PFSK-1 (cell line): ENCODE measurements at regions not wholly inside any gene's neighbourhood (a gene's known extent, or its start where the extent isn't known, plus 50 kb on each side); places are given as distances from the start of the nearest gene placed in this dataset.

Experiments used
- FOXP2 ChIP-seq: optimal IDR thresholded peaks from 2 replicates; pipeline ENCODE3; 2011; ENCODE audit warnings: borderline replicate concordance, control low read depth, inconsistent platforms; ENCODE audit not compliant: insufficient read depth; ENCODE audit errors: extremely low read length, extremely low read depth
- POLR2AphosphoS5 ChIP-seq: IDR thresholded peaks from 2 replicates; pipeline ENCODE4 v1.6.1; 2012; ENCODE audit warnings: low read depth, mild to moderate bottlenecking, control low read depth, low read length, moderate library complexity
- SIN3A ChIP-seq: IDR thresholded peaks from 2 replicates; pipeline ENCODE4 v1.6.1; 2012; ENCODE audit warnings: mild to moderate bottlenecking, low read length, moderate library complexity, borderline replicate concordance; ENCODE audit not compliant: insufficient read depth
- TAF1 ChIP-seq: IDR thresholded peaks from 2 replicates; pipeline ENCODE4 v1.6.1; 2012; ENCODE audit warnings: low read length, control low read depth, borderline replicate concordance; ENCODE audit not compliant: insufficient read depth
- TF ChIP-seq, protein P1 (sequence below), 2 experiments: IDR thresholded peaks; 2 replicates each; pipeline versions ENCODE4 v1.6.1 to v1.8.0; 2011 to 2012; ENCODE audit warnings: low read depth in 2 of 2, low read length in 2 of 2, control low read depth in 1 of 2, inconsistent platforms in 1 of 2, mild to moderate bottlenecking in 1 of 2, moderate library complexity in 1 of 2; ENCODE audit not compliant: insufficient read depth in 1 of 2

DNA sequence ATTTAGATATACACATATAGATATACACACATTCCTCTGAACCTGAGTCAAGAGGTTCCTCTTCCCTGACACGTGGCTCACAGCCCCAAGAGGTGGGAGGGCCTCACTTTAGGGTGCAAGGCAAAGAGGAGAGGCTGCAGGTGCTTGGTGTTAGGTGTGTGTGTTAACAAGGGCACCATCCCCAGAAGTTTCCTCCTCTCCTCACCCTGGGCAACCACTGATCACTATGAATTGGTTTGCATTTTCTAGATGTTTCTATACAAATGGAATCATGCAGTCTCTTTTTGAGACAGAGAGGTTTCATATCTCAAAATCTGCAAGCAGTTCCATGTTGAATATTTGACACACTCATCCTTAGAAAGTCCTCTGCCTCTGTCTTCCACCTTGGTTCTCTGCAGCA lies 120.9 kb upstream of the NECTIN1 start:
- TF ChIP-seq SIN3A (no peak), POLR2AphosphoS5 (no peak), FOXP2 (no peak), TAF1 (no peak)
- TF ChIP-seq, protein P1, sequence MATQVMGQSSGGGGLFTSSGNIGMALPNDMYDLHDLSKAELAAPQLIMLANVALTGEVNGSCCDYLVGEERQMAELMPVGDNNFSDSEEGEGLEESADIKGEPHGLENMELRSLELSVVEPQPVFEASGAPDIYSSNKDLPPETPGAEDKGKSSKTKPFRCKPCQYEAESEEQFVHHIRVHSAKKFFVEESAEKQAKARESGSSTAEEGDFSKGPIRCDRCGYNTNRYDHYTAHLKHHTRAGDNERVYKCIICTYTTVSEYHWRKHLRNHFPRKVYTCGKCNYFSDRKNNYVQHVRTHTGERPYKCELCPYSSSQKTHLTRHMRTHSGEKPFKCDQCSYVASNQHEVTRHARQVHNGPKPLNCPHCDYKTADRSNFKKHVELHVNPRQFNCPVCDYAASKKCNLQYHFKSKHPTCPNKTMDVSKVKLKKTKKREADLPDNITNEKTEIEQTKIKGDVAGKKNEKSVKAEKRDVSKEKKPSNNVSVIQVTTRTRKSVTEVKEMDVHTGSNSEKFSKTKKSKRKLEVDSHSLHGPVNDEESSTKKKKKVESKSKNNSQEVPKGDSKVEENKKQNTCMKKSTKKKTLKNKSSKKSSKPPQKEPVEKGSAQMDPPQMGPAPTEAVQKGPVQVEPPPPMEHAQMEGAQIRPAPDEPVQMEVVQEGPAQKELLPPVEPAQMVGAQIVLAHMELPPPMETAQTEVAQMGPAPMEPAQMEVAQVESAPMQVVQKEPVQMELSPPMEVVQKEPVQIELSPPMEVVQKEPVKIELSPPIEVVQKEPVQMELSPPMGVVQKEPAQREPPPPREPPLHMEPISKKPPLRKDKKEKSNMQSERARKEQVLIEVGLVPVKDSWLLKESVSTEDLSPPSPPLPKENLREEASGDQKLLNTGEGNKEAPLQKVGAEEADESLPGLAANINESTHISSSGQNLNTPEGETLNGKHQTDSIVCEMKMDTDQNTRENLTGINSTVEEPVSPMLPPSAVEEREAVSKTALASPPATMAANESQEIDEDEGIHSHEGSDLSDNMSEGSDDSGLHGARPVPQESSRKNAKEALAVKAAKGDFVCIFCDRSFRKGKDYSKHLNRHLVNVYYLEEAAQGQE (IDR thresholded peaks at IDR 0.05; ENCODE audit: insufficient read depth in 1 of 2, low read depth in 2 of 2, low read length in 2 of 2) = no peak

DNA sequence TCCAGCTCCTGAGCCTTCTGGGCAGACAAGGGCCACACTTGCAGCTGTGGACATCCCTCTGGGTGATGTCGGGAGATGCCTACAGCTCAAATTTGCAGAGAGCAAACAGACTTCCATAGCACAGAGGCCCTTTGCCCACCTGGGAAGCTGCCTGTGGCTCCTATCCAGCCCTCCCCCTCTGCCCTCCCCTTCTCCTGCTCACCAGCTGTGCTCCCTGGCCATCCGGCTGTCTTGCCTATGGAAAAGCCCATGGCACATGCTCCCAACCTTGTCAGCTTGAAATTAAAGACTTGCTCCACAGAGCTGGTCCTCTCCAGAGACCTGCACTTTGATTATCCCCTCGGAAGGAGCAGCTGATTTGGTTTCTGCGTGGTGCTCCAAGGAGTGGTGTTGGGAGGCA lies 118.9 kb upstream of the NECTIN1 start:
- TF ChIP-seq SIN3A (no peak), TAF1 (no peak), FOXP2 (no peak), POLR2AphosphoS5 (no peak)
- TF ChIP-seq, protein P1 (IDR thresholded peaks at IDR 0.05; ENCODE audit: insufficient read depth in 1 of 2, low read depth in 2 of 2, low read length in 2 of 2) = no peak

DNA sequence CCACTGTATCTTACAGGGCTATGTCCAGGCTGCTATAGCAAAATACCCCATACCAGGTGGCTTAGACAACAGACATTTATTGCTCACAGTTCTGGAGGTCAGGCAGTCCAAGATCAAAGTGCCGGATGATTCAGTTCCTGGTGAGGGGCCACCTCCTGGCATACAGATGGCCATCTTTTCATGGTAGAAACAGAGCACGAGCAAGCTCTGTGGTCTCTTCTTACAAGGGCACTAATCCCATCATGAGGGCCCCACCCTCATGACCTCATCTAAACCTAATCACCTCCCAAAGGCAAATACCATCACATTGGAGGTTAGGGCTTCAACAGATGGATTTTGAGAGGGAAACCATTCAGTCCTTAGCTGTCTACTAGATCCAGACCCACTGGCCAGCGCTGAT lies 117.4 kb upstream of the NECTIN1 start:
- TF ChIP-seq, protein P1 (IDR thresholded peaks at IDR 0.05; ENCODE audit: insufficient read depth in 1 of 2, low read depth in 2 of 2, low read length in 2 of 2) = no peak
- TF ChIP-seq SIN3A = no peak
- no peak for TF ChIP-seq POLR2AphosphoS5
- TF ChIP-seq FOXP2 = no peak
- TF ChIP-seq TAF1 = no peak

DNA sequence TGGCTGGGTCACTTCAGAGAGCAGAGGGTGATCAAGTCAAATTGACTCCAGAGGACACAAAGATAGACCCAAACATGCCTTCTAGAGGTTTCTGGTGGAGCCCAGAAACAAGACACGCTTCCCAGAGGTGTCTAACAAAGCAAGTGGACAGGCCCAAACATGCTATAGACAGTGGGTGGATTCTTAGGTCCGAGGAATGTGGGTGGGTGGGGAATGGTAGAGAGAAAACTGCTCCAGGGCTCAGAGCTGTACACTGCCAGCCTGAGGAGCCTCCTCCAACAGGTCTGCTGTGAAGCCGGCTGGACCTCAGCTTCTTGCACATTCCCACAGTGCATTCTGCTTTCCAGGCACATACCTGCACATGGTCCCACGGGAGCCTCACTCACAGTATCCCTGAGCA lies 116.8 kb upstream of the NECTIN1 start:
- TF ChIP-seq TAF1 (no peak), FOXP2 (no peak), SIN3A (no peak), POLR2AphosphoS5 (no peak)
- TF ChIP-seq, protein P1 (IDR thresholded peaks at IDR 0.05; ENCODE audit: insufficient read depth in 1 of 2, low read depth in 2 of 2, low read length in 2 of 2) = no peak

DNA sequence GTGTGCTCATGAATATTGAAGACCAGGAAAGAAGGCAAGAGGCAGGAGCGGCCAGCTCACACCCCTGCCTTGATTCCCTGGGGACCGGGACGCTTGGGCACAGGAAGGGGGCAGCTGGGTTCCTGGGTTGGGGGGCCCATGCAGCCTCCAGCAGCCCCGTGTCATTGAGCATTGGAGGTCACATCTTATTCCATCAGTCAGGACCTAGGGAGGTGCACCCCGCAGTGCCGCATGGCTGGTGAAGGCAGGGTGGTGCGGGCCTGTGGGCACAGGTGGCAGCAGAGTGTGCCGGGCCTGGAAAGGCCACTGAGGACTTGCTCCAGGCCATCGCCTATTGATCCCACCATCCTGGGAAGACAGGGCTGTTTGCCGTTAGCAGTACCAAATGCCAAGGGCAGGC lies 116.3 kb upstream of the NECTIN1 start:
- TF ChIP-seq SIN3A = no peak
- TF ChIP-seq POLR2AphosphoS5 = no peak
- no peak for TF ChIP-seq FOXP2
- TF ChIP-seq, protein P1 (IDR thresholded peaks at IDR 0.05; ENCODE audit: insufficient read depth in 1 of 2, low read depth in 2 of 2, low read length in 2 of 2) = no peak
- TF ChIP-seq TAF1 = no peak
